ENCODE measurements at regions not wholly inside any gene's neighbourhood (a gene's known extent, or its start where the extent isn't known, plus 50 kb on each side); places are given as distances from the start of the nearest gene placed in this dataset.

DNA sequence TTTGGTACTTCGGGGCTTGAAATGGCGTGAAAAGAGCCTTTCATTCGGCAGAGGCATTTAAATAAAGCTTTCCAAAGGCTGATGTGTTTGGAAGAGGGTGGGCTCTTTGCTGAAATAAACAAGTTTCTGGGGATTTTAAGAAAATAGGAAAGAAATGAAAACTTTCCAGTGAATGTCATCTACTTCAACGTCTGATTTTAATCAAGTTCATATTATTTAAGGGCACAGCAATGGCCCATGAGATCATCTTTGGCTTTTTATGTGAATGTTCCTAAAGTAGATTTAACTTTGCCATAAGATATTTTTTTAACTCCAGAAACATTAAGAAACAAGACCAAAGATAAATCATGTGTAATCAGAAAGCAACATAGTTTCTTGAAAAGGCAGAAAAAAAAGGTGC, 69.8 kb upstream of the TTC29 start:
- TF ChIP-seq, protein P1, sequence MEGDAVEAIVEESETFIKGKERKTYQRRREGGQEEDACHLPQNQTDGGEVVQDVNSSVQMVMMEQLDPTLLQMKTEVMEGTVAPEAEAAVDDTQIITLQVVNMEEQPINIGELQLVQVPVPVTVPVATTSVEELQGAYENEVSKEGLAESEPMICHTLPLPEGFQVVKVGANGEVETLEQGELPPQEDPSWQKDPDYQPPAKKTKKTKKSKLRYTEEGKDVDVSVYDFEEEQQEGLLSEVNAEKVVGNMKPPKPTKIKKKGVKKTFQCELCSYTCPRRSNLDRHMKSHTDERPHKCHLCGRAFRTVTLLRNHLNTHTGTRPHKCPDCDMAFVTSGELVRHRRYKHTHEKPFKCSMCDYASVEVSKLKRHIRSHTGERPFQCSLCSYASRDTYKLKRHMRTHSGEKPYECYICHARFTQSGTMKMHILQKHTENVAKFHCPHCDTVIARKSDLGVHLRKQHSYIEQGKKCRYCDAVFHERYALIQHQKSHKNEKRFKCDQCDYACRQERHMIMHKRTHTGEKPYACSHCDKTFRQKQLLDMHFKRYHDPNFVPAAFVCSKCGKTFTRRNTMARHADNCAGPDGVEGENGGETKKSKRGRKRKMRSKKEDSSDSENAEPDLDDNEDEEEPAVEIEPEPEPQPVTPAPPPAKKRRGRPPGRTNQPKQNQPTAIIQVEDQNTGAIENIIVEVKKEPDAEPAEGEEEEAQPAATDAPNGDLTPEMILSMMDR (IDR thresholded peaks at IDR 0.05 in 8 of 11, conservative IDR thresholded peaks at IDR 0.05 in 3 of 11): no peak
- TF ChIP-seq POLR2AphosphoS5 (IDR thresholded peaks at IDR 0.05) (no peak), POLR2A (IDR thresholded peaks at IDR 0.05) (no peak)
